HG03469 (cell line): ENCODE measurements at regions not wholly inside any gene's neighbourhood (a gene's known extent, or its start where the extent isn't known, plus 50 kb on each side); places are given as distances from the start of the nearest gene placed in this dataset.

Experiments
- ATAC-seq: cut with Tn5 transposase; IDR thresholded peaks from one replicate; pipeline ENCODE4 v1.9.1; 2021; ENCODE audit warnings: mild to moderate bottlenecking, moderate library complexity, moderate number of reproducible peaks; ENCODE audit not compliant: unreplicated experiment

- no peak for ATAC-seq
These were observed 200.6 kb downstream of the JCAD start for GRCh38 chr10:29858702-29859267.

DNA sequence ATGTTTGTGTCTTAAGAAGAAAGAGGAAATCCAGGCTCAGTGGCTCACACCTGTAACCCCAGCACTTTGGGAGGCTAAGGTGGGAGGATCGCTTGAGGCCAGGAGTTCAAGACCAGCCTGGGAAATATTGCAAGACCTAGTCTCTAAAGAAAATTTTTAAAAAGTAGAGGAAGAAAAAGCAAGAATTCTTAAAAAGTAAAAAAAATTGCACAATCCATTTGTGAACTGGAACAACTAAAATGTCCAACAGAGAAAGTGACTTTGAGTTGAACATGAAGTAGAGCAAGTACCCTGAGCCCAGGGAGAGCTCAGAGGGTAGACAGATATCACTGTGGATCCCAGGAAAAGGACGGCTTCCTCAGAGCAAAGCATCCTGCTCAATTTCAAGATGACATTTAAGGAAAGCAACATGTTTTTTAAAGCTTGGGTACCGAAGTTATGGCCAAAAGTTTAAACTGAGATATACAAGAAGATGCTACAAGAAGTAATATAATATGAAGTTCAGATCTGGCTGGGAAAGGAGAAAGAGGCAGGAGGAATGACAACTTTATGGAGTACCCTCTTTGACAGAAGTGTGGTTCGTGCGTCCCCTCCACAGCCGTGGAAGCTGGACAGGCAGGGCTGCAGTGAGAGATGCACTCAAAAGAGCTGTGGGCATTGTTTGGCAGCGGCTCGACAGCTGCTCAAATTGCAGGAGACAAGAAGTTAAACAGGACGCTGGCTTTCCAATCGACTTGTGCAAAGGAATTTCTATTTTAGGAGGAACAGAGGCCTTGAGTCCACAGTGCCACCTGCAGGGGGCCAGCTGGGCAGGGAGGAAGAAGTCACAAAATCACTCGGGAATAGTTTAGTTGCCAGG, 201.3 kb downstream of the JCAD start:
- ATAC-seq, result no peak

DNA sequence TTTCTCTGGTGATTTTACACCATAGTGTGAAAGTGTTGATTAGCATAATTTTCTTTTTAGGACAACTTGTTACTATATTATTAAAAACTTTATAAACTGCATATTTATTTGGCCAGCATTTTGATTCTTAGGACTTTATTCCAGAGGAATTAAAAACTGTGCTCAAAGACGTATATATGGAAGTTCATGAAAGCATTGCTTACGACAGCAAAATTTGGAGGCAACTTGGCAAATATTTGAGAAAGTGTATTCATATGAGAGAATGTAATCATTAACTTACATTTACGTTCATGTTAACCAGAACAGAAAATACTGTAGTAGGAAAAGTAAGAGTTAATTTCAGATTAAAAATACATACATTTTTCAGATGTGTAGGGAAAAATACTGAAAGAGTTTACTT, 203.1 kb downstream of the JCAD start:
- ATAC-seq, result no peak

DNA sequence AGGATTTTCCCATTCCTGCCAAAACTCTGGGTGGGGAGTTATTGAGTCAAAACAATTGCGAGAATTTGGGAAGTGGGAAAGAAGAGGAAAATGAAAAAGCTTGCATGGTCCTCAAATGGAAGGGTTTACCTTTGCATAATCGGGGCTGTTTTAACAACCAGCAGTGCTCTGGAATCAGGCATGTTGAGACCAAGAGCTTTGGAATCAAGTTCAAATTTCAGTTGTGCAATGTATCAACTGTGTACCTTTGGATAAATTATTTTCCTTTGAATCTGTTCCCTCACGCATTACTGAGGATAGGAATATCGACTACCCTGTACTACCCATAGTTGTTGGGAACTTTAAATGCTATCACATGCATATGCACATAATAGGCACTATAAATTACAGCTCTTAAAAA, 205.5 kb downstream of the JCAD start:
- no peak for ATAC-seq

DNA sequence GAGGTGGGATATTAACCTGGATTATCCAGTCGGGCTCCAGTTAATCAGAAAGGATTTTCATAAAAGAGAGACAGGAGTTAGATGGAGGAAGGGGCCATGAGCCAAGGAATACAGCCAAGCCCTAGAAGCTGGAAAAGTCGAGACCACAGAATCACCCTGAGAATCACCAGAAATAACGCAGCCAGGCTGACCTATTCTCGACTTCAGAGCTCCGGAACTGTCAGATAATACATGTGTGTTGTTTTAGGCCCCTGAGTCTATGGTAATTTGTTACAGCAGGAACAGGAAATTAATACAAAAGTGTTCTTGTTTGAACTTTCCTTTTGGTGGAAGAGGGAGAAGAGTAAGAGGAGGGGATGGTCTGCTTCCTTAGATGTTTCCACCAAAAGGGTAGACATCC, 208.1 kb downstream of the JCAD start:
- ATAC-seq, result no peak

DNA sequence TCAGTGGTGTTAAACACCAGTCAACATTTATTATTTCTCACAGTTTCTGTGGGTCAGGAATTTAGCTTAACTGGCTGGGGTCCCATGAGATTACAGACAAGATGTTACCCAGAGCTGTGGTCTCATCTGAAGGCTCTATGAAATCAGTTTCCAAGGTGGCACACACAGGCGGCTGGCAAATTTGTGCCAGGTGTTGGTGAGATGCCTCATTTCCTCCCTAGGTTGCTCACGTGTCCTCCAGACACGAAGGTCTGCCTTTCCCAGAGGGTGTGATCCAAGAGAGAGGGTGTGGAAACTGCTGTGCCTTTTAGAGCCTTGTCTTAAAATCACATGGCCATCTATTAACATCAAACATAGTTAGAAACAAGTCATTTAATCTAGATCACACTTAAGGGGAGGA, 209.0 kb downstream of the JCAD start:
- ATAC-seq, result no peak

DNA sequence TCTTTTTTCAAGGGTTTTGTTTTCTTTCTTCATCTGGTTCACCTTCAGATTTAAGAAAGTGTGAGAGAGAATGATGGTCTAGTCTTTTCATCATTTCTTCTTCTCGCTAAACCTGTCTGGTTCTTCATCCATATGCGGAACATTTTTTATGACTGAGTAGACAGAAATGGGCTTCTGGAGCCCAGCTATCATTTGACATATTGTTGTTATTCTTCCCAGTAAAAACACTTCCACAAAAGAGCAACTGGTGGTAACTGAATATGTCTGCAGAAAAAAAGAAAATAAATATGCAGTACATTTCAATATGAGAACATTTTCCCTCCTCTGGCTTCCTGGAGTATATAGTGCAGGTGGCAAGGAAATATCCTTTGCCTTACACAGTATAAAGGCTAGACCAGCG, 209.5 kb downstream of the JCAD start:
- no peak for ATAC-seq

DNA sequence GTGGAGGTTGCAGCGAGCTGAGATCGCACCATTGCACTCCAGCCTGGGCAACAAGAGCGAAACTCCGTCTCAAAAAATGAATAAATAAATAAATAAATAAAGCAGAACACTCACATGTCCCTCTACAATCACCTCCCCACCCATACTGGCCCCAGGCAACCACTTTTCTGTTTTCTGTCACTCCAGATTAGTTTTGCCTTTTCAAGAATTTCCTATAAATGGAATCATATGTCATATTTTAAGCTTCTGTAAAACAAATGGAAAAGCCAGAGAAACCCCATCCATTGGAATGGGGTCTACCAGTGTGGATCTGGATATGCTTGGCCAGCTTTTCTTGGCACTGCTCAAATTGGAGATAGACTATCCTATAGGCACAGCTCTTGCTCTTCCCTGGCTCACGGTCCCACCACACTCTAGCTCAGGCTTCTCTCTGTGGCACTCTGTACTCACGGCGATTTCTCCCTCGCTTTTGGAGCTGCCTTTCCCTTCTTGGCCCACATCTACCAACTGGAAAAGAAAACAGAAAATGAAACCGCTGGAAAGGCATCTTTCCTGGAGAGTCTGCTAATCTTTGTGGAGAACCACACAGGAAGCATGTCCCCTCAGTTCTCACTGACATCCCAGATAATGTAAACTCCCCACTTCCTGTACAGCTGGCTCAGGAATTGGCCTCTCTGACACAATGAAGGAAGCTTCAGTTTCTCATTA, 210.1 kb downstream of the JCAD start:
- ATAC-seq, result no peak

DNA sequence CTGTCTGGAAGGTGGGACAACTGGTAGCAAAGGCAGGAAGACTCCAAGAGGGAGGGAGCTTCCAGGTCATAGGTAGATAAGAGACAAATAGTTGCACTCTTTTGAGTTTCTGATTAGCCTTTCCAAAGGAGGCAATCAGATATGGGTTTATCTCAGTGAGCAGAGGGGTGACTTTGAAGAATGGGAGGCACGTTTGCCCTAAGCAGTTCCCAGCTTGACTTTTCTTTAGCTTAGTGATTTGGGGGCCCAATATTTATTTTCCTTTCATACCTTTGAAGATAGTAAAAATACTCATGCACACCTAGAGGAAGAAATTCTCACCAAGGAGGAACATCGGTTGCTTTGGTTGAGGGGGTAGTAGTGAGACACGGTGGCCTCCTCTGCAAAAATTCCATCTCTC, 212.1 kb upstream of the SVIL start:
- ATAC-seq, result no peak

- ATAC-seq, result no peak
These were observed 210.4 kb upstream of the SVIL start for GRCh38 chr10:29845166-29845565.

GRCh38 chr10:29843143-29843542, 208.4 kb upstream of the SVIL start:
- no peak for ATAC-seq

- ATAC-seq, result no peak
These were observed 207.2 kb upstream of the SVIL start for GRCh38 chr10:29841724-29842649.

- ATAC-seq, result no peak
These were observed 205.9 kb upstream of the SVIL start for GRCh38 chr10:29840516-29841276.

DNA sequence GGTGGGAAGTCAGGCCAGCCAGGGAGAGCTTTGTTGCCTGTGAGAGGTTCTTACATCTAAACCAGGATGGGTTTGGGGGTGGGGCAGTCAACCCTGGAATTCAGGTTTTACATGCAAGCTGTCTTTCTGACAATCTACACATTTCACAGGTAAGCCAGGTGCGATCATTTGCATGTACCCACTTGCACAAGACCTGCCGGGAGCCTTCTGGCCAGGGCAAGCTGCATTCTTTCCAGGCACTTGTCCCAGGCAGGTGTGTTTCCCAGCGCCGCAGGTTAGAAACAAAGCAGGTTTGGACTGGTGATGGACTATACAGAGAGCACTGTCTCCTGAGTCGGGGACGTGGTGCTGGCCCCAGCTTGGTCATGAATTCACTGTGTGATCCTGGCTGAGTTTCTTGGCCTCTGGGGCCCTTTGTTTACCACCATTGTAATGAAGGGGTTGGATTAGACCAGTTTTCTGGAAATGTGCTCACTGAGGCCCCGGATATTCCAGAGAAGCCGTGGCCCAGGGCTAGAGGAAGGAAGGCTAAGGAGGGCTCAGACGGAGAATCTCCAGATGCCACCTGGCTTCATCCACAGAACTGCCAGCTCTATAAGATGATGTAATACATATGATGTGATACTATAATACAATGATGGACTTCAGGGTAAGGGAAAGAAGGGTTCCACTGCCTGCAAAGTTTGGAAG, 205.2 kb upstream of the SVIL start:
- ATAC-seq, result no peak

DNA sequence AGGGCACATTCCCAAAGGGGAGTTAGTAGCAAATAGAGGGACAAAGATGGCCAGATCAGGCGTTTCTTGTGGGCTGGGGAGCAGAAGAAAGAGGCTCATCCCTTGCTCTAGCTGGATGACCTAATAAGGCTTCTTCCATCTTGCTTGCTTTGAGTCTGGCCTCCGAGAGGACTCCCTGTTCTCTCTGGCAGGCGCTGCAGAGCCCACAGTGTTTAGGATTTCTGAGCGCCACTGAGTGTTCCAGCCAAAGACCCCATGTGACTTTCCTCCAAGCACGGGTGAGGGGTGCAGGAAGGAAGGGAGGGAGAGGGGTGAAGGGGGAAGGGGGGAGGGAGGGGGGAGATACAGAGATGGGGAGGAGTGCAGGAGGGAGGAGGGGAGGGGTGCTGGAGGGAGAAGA, 203.8 kb upstream of the SVIL start:
- ATAC-seq, result no peak

DNA sequence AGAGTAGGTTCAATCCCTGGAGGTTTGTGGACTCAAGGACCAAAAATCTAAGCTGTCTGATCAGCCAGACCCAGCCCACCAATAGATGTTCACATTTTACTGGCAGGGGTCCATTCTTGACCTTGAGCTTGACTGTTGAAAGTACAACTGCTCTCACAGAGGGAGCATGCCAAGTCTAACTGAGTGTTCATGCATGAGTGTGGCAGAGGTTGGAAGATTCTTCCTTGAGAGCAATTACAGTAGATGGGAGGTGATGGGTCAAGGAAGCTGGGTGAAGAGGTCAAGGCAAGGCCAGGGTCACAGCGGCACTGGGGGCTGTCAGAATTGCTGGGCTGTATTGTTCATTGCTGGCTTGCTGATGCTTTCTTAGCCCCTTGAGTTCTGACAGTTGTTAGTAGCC, 202.8 kb upstream of the SVIL start:
- ATAC-seq, result no peak

DNA sequence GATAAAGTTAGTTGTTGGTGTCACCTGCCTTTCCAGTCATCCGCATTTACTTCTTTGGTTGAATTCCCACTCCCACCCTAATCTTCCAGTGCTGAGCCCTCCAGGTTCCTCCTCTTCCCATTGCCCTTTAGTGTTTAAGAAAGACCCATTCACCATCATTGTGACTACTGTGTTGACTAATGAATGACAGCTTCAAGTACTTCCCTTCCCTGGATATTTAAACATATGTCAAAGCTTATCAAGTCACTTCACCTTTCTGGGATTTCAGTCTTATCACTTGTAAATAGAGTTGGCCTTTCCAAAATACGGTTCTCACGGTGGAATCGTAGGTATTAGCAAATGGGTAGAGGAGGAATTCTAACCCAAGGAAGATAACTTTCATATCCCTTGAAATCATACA, 201.6 kb upstream of the SVIL start:
- no peak for ATAC-seq

DNA sequence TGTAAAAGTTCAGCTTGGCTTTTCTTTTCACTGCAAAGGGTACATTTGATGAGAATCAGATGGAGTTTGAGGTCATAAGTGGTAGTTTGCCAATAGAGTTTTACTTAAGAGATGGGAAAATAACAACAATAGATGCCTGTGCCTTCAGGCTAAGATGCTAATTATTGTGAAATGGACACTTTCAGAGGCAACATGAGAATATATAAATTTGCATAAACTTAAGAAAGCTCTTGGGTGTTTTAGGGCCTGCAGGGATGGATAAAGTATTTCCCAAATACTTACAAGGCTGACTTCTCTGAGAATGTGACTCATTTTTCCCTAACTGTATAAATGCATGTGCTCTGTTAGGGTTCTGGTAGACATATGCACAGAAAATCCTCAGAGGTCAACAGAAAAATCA, 200.3 kb upstream of the SVIL start:
- no peak for ATAC-seq
